NT2/D1 (cell line): ENCODE measurements at regions not wholly inside any gene's neighbourhood (a gene's known extent, or its start where the extent isn't known, plus 50 kb on each side); places are given as distances from the start of the nearest gene placed in this dataset.

ENCODE experiments used
- YY1 ChIP-seq: IDR thresholded peaks from 2 replicates; pipeline ENCODE4 v1.6.1; 2011; ENCODE audit not compliant: insufficient read length, insufficient read depth
- ZNF274 ChIP-seq: IDR thresholded peaks from 2 replicates; pipeline ENCODE4 v1.6.1; 2011; ENCODE audit warnings: mild to moderate bottlenecking, low read depth, low read length

GRCh38 chr12:29863665-29864064 lies 79.9 kb upstream of the TMTC1 start:
- no peak for TF ChIP-seq ZNF274
- TF ChIP-seq YY1 = no peak
